Nephron progenitor cell (in vitro differentiated cells): ENCODE measurements at regions not wholly inside any gene's neighbourhood (a gene's known extent, or its start where the extent isn't known, plus 50 kb on each side); places are given as distances from the start of the nearest gene placed in this dataset.
"Not testable (repeated sequence)": the region's sequence is repeated elsewhere in the genome, so short reads cannot be mapped to it uniquely, and the experiment has no call there.

Experiments used
- DNase-seq: peaks from one replicate; pipeline ENCODE4 v3.0.0; 2021
- H3K27ac Mint-ChIP-seq: 2 replicates; pipeline ENCODE4 v1.8.0; 2021; ENCODE audit warnings: mild to moderate bottlenecking, moderate library complexity, mixed read lengths
- H3K27me3 Mint-ChIP-seq: 2 replicates; pipeline ENCODE4 v1.8.0; 2021; ENCODE audit warnings: mild to moderate bottlenecking, low read depth, mixed read lengths; ENCODE audit not compliant: poor library complexity
- H3K36me3 Mint-ChIP-seq: 2 replicates; pipeline ENCODE4 v1.8.0; 2021; ENCODE audit warnings: low read depth, mixed read lengths
- H3K4me1 Mint-ChIP-seq: 2 replicates; pipeline ENCODE4 v1.8.0; 2021; ENCODE audit warnings: mixed read lengths
- H3K4me3 Mint-ChIP-seq: 2 replicates; pipeline ENCODE4 v1.8.0; 2021; ENCODE audit warnings: mild to moderate bottlenecking, moderate library complexity, mixed read lengths
- H3K9me3 Mint-ChIP-seq: 2 replicates; pipeline ENCODE4 v1.8.0; 2021; ENCODE audit warnings: mild to moderate bottlenecking, moderate library complexity, mixed read lengths
- TF ChIP-seq, protein P1 (sequence below): fragments of 200-600 bp; sonication (generic); IDR thresholded peaks from 2 replicates; pipeline ENCODE4 v1.5.0; 2021; ENCODE audit warnings: antibody characterized with exemption

DNA sequence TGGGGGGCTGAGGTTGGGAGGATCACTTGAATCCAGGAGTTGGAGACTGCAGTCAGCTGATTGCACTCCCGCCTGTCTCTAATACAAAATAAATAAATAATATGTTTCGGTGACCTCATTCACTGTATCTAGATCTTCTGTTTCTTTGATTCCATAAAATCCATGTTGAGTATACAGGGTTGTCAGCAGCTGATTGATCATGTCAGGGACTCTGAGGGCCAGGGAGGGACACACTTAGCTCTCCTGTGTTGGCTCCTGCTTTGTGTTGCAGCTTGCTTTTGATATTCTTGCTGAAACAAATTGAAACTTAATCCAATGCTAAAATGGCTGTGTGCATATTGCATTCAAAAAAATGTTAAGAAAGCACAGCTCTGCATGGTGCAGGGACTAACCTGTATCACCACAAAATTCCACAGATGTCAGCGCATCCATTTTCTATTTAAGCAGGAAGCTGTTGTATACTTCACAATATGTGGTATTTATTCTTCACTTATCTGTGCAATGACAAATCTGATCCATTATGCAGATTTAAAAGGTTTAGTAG lies 454.5 kb downstream of the CDH11 start:
- Mint-ChIP-seq H3K27ac (no peak overlapping the region), H3K9me3 (no peaks in the 10 kb centered on the region), H3K4me3 (no peak overlapping the region), H3K27me3 (no peaks in the 10 kb centered on the region), H3K4me1 (peaks cover 8% of the 10 kb centered on the region), H3K36me3 (no peaks in the 10 kb centered on the region)
- TF ChIP-seq, protein P1, sequence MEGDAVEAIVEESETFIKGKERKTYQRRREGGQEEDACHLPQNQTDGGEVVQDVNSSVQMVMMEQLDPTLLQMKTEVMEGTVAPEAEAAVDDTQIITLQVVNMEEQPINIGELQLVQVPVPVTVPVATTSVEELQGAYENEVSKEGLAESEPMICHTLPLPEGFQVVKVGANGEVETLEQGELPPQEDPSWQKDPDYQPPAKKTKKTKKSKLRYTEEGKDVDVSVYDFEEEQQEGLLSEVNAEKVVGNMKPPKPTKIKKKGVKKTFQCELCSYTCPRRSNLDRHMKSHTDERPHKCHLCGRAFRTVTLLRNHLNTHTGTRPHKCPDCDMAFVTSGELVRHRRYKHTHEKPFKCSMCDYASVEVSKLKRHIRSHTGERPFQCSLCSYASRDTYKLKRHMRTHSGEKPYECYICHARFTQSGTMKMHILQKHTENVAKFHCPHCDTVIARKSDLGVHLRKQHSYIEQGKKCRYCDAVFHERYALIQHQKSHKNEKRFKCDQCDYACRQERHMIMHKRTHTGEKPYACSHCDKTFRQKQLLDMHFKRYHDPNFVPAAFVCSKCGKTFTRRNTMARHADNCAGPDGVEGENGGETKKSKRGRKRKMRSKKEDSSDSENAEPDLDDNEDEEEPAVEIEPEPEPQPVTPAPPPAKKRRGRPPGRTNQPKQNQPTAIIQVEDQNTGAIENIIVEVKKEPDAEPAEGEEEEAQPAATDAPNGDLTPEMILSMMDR, result no peak
- no peak for DNase-seq

DNA sequence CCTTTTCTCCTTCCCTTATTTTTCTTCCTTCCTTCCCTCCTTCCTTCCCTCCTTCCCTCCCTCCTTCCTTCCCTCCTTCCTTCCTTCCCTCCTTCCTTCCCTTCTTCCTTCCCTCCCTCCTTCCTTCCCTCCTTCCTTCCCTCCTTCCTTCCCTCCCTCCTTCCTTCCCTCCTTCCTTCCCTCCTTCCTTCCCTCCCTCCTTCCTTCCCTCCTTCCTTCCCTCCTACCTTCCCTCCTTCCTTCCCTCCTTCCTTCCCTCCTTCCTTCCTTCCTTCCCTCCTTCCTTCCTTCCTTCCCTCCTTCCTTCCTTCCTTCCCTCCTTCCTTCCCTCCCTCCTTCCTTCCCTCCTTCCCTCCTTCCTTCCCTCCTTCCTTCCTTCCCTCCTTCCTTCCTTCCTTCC lies 459.6 kb downstream of the CDH11 start:
- not testable (repeated sequence) for H3K4me3 Mint-ChIP-seq, H3K9me3 Mint-ChIP-seq, H3K36me3 Mint-ChIP-seq, H3K27ac Mint-ChIP-seq, DNase-seq, H3K27me3 Mint-ChIP-seq
- H3K4me1 Mint-ChIP-seq, result peaks cover 23% of the 10 kb centered on the region

DNA sequence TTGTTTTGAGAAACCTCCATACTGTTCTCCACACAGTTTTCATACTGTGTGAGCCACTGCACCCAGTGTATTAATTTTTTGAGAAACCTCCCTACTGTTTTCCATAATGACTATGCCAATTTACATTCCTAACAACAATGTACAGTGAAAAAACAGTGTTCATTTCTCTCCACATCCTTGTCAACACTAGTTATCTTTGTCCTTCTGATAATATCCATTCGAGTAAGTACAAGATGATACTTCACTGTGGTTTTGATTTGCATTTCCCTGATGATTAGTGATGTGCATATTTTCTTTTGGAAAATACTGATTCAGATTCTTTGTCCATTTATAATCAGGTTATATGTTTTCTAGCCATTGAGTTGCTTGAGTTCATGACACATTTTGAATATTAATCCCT lies 462.0 kb downstream of the CDH11 start:
- TF ChIP-seq, protein P1, result no peak
- Mint-ChIP-seq H3K27me3 (peaks cover 6% of the 10 kb centered on the region), H3K4me1 (peaks cover 23% of the 10 kb centered on the region), H3K36me3 (no peaks in the 10 kb centered on the region), H3K4me3 (no peak overlapping the region), H3K9me3 (no peaks in the 10 kb centered on the region), H3K27ac (no peak overlapping the region)
- DNase-seq, result no peak

DNA sequence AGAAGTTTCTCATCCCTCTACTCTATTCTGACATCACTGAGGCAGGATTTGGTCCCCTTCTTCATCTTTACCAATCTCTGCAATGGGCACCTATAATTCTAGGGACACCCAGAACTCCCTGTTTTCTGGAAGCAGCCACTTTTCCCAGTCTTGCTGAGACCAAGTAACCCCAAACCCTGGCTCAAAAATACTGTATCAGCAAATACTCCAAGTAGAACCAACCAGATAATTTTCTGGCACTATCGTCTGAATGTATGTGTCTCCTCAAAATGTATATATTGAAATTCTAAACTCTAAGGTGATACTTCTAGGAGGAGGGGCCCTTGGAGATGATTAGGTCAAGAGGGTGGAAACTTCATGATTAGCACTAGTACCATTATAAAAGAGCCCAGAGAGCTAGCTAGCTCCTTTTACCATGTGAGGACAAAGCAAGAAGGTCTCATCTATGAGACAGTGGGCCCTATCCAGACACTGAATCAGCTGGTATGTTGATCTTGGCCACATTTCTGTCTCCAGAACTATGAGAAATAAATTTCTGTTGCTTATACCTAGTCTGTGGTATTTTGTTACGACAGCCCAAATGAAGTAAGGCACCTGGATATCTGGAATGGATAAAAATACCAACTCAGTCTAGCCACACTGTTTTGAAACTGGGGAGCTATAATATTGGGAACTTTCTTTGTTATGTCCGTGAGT lies 464.4 kb downstream of the CDH11 start:
- Mint-ChIP-seq H3K36me3 (no peaks in the 10 kb centered on the region), H3K27me3 (peaks cover 6% of the 10 kb centered on the region), H3K4me1 (peaks cover 15% of the 10 kb centered on the region), H3K4me3 (no peak overlapping the region), H3K27ac (no peak overlapping the region), H3K9me3 (no peaks in the 10 kb centered on the region)
- TF ChIP-seq, protein P1, result no peak
- DNase-seq, result no peak

DNA sequence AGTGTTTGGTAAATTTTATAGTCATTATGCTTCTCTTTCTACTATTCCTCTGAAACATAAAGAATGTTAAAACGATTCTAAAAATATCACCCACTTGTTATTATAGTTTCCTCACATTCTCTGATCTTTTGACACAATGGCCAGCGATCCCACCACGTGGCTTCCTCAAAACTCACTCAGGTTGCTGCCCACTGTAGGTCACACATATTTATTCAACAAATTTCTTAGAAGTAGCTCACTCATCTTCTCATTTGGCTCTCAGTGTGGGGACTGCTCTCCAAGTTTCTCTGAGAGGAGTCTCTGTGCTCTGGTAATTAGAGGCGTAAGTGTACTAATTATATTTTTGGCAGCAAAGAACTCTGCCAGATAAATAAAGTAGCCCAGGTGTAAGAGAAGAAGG lies 465.4 kb downstream of the CDH11 start:
- H3K36me3 Mint-ChIP-seq, result no peaks in the 10 kb centered on the region
- peaks cover 6% of the 10 kb centered on the region for H3K27me3 Mint-ChIP-seq
- no peak overlapping the region for H3K27ac Mint-ChIP-seq
- no peak overlapping the region for H3K4me3 Mint-ChIP-seq
- no peak for DNase-seq
- peaks cover 15% of the 10 kb centered on the region for H3K4me1 Mint-ChIP-seq
- H3K9me3 Mint-ChIP-seq, result no peaks in the 10 kb centered on the region
- TF ChIP-seq, protein P1, result no peak

DNA sequence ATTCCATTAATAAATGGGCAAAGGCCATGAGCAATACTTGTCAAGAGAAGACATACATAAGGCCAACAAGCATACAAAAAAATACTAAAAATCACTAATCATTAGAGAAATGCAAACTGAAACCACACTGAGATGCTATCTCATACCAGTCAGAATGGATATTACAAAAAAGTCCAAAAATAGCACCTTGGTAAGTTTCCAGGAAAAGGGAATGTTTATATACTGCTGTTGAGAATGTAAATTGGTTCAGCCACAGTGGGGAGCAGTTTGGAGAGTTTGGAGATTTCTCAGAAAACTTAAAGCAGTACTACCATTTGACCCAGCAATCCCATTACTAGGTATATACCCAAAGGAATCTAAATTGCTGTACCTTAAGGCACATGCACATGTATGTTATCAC lies 467.7 kb downstream of the CDH11 start:
- Mint-ChIP-seq H3K9me3 (peaks cover 3% of the 10 kb centered on the region), H3K36me3 (no peaks in the 10 kb centered on the region), H3K4me1 (peaks cover 2% of the 10 kb centered on the region), H3K27me3 (peaks cover 6% of the 10 kb centered on the region), H3K4me3 (no peak overlapping the region), H3K27ac (no peak overlapping the region)
- DNase-seq, result no peak
- TF ChIP-seq, protein P1, result no peak
